MM.1S (cell line): ENCODE measurements at regions not wholly inside any gene's neighbourhood (a gene's known extent, or its start where the extent isn't known, plus 50 kb on each side); places are given as distances from the start of the nearest gene placed in this dataset.

Experiments
- DNase-seq: peaks from one replicate; pipeline ENCODE4 v3.0.0-alpha.2; 2015
- H2AFZ ChIP-seq: fragments of 300-600 bp; sonication (generic); 2 replicates; pipeline ENCODE4 v1.6.0; 2016; ENCODE audit warnings: antibody characterized with exemption, low read length
- H3F3A ChIP-seq: fragments of 300-600 bp; sonication (generic); 2 replicates; pipeline ENCODE4 v1.6.1; 2016; ENCODE audit warnings: mild to moderate bottlenecking, antibody characterized with exemption, low read length, moderate library complexity, mixed read lengths; ENCODE audit not compliant: insufficient read depth
- H3K27ac ChIP-seq: fragments of 300-600 bp; sonication (generic); 2 replicates; pipeline ENCODE4 v1.5.1; 2016; ENCODE audit warnings: mild to moderate bottlenecking, low read length
- H3K27me3 ChIP-seq: fragments of 300-600 bp; sonication (generic); replicated peaks from 2 replicates; pipeline ENCODE4 v1.6.0; 2016; ENCODE audit warnings: low read length; ENCODE audit not compliant: insufficient read depth
- H3K36me3 ChIP-seq: fragments of 300-600 bp; sonication (generic); replicated peaks from 2 replicates; pipeline ENCODE4 v1.6.1; 2016; ENCODE audit warnings: mild to moderate bottlenecking, low read length, mixed read lengths; ENCODE audit not compliant: insufficient read depth
- H3K4me1 ChIP-seq: fragments of 300-600 bp; sonication (generic); 2 replicates; pipeline ENCODE4 v1.6.1; 2016; ENCODE audit warnings: low read length, mixed read lengths
- H3K4me2 ChIP-seq: fragments of 300-600 bp; sonication (generic); 2 replicates; pipeline ENCODE4 v1.6.0; 2016; ENCODE audit warnings: low read depth, low read length
- H3K4me3 ChIP-seq: fragments of 300-600 bp; sonication (generic); 2 replicates; pipeline ENCODE4 v1.5.1; 2016; ENCODE audit warnings: low read length, mixed read lengths
- H3K79me2 ChIP-seq: fragments of 300-600 bp; sonication (generic); 2 replicates; pipeline ENCODE4 v1.6.1; 2016; ENCODE audit warnings: mixed run types, low read length, mixed read lengths
- H3K9ac ChIP-seq: fragments of 300-600 bp; sonication (generic); 2 replicates; pipeline ENCODE4 v1.6.1; 2016; ENCODE audit warnings: low read length, mixed read lengths
- H3K9me2 ChIP-seq: fragments of 300-600 bp; sonication (generic); replicated peaks from 2 replicates; pipeline ENCODE4 v1.6.1; 2016; ENCODE audit warnings: mild to moderate bottlenecking, low read length, mixed read lengths; ENCODE audit not compliant: insufficient read depth
- H3K9me3 ChIP-seq: fragments of 300-600 bp; sonication (generic); replicated peaks from 2 replicates; pipeline ENCODE4 v1.6.1; 2016; ENCODE audit warnings: mild to moderate bottlenecking, low read length, mixed read lengths; ENCODE audit not compliant: insufficient read depth
- H4K20me1 ChIP-seq: fragments of 300-600 bp; sonication (generic); 2 replicates; pipeline ENCODE4 v1.6.1; 2016; ENCODE audit warnings: mild to moderate bottlenecking, low read length, moderate library complexity, mixed read lengths; ENCODE audit not compliant: insufficient read depth
- EZH2 ChIP-seq: fragments of 300-600 bp; sonication (generic); optimal IDR thresholded peaks from 2 replicates; pipeline ENCODE3; 2017; ENCODE audit warnings: low read depth, mild to moderate bottlenecking, antibody characterized with exemption, low read length, mixed read lengths
- EZH2phosphoT487 ChIP-seq: fragments of 300-600 bp; sonication (generic); IDR thresholded peaks from 2 replicates; pipeline ENCODE4 v1.6.1; 2018; ENCODE audit warnings: antibody characterized with exemption, low read length
- TF ChIP-seq, protein P1 (sequence below): fragments of 300-600 bp; sonication (generic); IDR thresholded peaks from 2 replicates; pipeline ENCODE4 v1.5.1; 2016; ENCODE audit warnings: antibody characterized with exemption, low read length, mixed read lengths

DNA sequence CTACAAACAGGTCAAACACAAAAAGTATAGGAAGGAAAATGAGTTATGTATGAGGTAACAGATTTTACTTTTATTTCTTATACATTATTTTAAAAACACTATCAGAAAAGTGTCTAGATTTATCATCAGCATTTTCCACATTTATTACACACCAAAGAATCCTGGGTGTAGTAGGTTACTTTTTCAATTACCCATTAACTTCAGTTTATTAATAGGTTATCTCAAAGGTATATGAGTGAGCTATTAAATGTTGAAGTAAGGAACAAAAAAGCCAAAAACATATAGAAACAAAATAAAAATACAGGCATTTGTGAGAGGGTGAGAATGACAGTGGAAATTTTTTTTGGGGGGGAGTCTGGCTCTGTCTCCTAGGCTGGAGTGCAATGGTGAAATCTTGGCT lies 150.5 kb downstream of the SIM1 start:
- Histone ChIP-seq H3K36me3 (no peaks in the 10 kb centered on the region), H3K4me1 (no peaks in the 10 kb centered on the region), H3F3A (no peaks in the 10 kb centered on the region), H3K9me2 (no peaks in the 10 kb centered on the region), H3K79me2 (no peaks in the 10 kb centered on the region), H3K27ac (no peak overlapping the region), H3K27me3 (no peaks in the 10 kb centered on the region), H4K20me1 (no peaks in the 10 kb centered on the region), H3K9me3 (no peaks in the 10 kb centered on the region), H3K4me3 (no peak overlapping the region), H2AFZ (no peak overlapping the region), H3K9ac (no peak overlapping the region), H3K4me2 (no peak overlapping the region)
- TF ChIP-seq EZH2phosphoT487 (no peak), EZH2 (no peak)
- TF ChIP-seq, protein P1, sequence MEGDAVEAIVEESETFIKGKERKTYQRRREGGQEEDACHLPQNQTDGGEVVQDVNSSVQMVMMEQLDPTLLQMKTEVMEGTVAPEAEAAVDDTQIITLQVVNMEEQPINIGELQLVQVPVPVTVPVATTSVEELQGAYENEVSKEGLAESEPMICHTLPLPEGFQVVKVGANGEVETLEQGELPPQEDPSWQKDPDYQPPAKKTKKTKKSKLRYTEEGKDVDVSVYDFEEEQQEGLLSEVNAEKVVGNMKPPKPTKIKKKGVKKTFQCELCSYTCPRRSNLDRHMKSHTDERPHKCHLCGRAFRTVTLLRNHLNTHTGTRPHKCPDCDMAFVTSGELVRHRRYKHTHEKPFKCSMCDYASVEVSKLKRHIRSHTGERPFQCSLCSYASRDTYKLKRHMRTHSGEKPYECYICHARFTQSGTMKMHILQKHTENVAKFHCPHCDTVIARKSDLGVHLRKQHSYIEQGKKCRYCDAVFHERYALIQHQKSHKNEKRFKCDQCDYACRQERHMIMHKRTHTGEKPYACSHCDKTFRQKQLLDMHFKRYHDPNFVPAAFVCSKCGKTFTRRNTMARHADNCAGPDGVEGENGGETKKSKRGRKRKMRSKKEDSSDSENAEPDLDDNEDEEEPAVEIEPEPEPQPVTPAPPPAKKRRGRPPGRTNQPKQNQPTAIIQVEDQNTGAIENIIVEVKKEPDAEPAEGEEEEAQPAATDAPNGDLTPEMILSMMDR = no peak
- DNase-seq = no peak

DNA sequence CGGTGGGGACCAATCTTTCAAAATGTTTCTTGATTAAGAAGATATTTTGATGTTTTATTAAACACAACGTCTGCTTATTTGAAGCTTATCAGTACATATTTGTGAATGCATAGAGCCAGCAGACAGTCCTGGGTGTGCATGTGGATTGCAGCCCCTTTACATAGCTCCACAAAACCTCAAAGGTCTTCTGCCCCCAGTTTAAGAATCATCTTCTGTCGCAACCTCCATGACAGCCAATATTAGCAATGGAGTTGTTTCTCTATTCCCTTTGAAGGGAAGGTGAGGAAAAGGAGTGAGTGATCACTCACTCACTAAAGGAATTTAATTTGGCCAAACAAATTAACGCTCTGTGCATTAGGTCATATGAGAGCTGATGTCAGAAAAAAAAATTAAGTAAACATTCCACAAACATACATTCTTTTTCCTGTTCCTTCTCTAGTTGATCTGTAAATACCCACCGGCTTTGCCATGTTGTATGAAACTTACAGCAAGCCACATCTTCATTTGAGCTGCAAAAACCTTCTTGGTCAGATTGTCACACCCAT lies 152.9 kb downstream of the SIM1 start:
- Histone ChIP-seq H3F3A (no peaks in the 10 kb centered on the region), H3K9ac (no peak overlapping the region), H3K4me2 (no peak overlapping the region), H3K27ac (no peak overlapping the region), H2AFZ (no peak overlapping the region), H4K20me1 (no peaks in the 10 kb centered on the region), H3K36me3 (no peaks in the 10 kb centered on the region), H3K27me3 (no peaks in the 10 kb centered on the region), H3K9me2 (no peaks in the 10 kb centered on the region), H3K4me1 (no peaks in the 10 kb centered on the region), H3K79me2 (no peaks in the 10 kb centered on the region), H3K9me3 (no peaks in the 10 kb centered on the region), H3K4me3 (no peak overlapping the region)
- DNase-seq = no peak
- TF ChIP-seq EZH2phosphoT487 = no peak
- TF ChIP-seq EZH2 = no peak
- TF ChIP-seq, protein P1 = no peak

DNA sequence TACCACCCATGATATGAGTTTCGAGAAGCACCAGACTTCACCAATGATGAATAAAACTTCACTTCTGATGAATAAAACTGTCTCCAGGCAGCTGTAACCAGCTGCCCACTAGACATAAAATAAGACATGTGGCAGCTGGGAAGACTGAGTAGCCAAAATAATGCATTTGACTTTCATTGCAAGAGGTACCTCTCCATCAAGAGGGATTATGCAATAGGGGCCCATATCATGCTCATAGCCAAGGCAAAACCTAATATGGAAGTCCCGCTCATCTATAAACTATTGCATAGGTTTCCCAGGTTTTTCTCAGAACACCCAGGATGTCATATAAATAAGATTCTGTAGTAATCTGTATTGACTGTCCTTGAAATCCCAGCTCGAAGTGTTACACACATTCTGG lies 155.5 kb downstream of the SIM1 start:
- H3K79me2 ChIP-seq = no peaks in the 10 kb centered on the region
- no peaks in the 10 kb centered on the region for H3K36me3 ChIP-seq
- H3K9me2 ChIP-seq = no peaks in the 10 kb centered on the region
- no peak overlapping the region for H2AFZ ChIP-seq
- DNase-seq = no peak
- no peak overlapping the region for H3K27ac ChIP-seq
- H3K27me3 ChIP-seq = no peaks in the 10 kb centered on the region
- H3K9me3 ChIP-seq = no peaks in the 10 kb centered on the region
- no peak overlapping the region for H3K9ac ChIP-seq
- H3F3A ChIP-seq = no peaks in the 10 kb centered on the region
- no peaks in the 10 kb centered on the region for H3K4me1 ChIP-seq
- no peaks in the 10 kb centered on the region for H4K20me1 ChIP-seq
- no peak for TF ChIP-seq EZH2
- TF ChIP-seq EZH2phosphoT487 = no peak
- TF ChIP-seq, protein P1 = no peak
- no peak overlapping the region for H3K4me2 ChIP-seq
- H3K4me3 ChIP-seq = no peak overlapping the region
